ENCODE measurements at regions not wholly inside any gene's neighbourhood (a gene's known extent, or its start where the extent isn't known, plus 50 kb on each side); places are given as distances from the start of the nearest gene placed in this dataset.

GRCh38 chr5:56346741-56347535, 113.8 kb upstream of the ANKRD55 start (continued):
- 0 out of 2 replicates have a peak, but pooled peaks have one; percentile 49 for TF ChIP-seq ZBTB25 (CRISPR knock-in tag; IDR thresholded peaks at IDR 0.05)
- no peak for TF ChIP-seq RFXAP (CRISPR knock-in tag; IDR thresholded peaks at IDR 0.05; ENCODE audit: borderline replicate concordance)
- peak; percentile 90; the same call in 1 of the 2 replicates for TF ChIP-seq JUND (CRISPR knock-in tag; IDR thresholded peaks at IDR 0.05)
- no peak for TF ChIP-seq NFYC (CRISPR knock-in tag; IDR thresholded peaks at IDR 0.05)
- no peak for TF ChIP-seq SOX6 (IDR thresholded peaks at IDR 0.05)
- peak; percentile 71 for TF ChIP-seq SOX6 (CRISPR knock-in tag; IDR thresholded peaks at IDR 0.05)
- TF ChIP-seq ZSCAN30 (CRISPR knock-in tag; IDR thresholded peaks at IDR 0.05) = no peak
- TF ChIP-seq BCL6 (CRISPR knock-in tag; IDR thresholded peaks at IDR 0.05) = no peak
- TF ChIP-seq PRDM10 (CRISPR knock-in tag; IDR thresholded peaks at IDR 0.05; ENCODE audit: low read depth) = 0 out of 2 replicates have a peak, but pooled peaks have one; percentile 32
- TF ChIP-seq ZNF326 (CRISPR knock-in tag; IDR thresholded peaks at IDR 0.05; ENCODE audit: borderline replicate concordance) = no peak

Measured in HepG2 (cell line).